CD4-positive, alpha-beta T cell (primary cell): ENCODE measurements at regions not wholly inside any gene's neighbourhood (a gene's known extent, or its start where the extent isn't known, plus 50 kb on each side); places are given as distances from the start of the nearest gene placed in this dataset.

Experiments used
- ATAC-seq: fragments of 200-7000 bp; cut with Tn5 transposase; one replicate; pipeline ENCODE4 v1.10.0; 2022; ENCODE audit warnings: mild to moderate bottlenecking; ENCODE audit not compliant: poor library complexity
- CTCF ChIA-PET: fragments of 350-600 bp; sonication (Branson Sonifier 250); formaldehyde crosslinking; loops from one replicate; lab custom pipeline; 2021; ENCODE audit warnings: antibody characterized with exemption, inconsistent platforms; lab: Charles Lee
- POLR2A ChIA-PET: fragments of 350-600 bp; sonication (Branson Sonifier 250); formaldehyde crosslinking; loops from one replicate; lab custom pipeline; 2021; ENCODE audit warnings: antibody characterized with exemption, inconsistent platforms; lab: Charles Lee
- DNase-seq, 14 experiments: peaks; one replicate each; pipeline ENCODE4 v3.0.0-alpha.2; 2013 to 2020; ENCODE audit warnings: mixed read lengths in 2 of 14
- H3K27ac ChIP-seq, 2 donors: one replicate each; pipeline versions ENCODE4 v1.5.1 to v1.7.0; 2013; ENCODE audit warnings: low read length in 2 of 2, low read depth in 1 of 2, mild to moderate bottlenecking in 1 of 2
- H3K27me3 ChIP-seq, 2 experiments: 1 replicate in 1 of 2; 2 replicates in 1 of 2; pipeline versions ENCODE4 v1.6.1 to v1.7.0; 2013; ENCODE audit warnings: low read length in 2 of 2, control low read depth in 1 of 2, mild to moderate bottlenecking in 1 of 2, moderate library complexity in 1 of 2; ENCODE audit not compliant: insufficient read depth in 2 of 2, control insufficient read depth in 1 of 2
- H3K36me3 ChIP-seq: one replicate; pipeline ENCODE4 v1.6.1; 2013; ENCODE audit warnings: low read length, control low read depth; ENCODE audit not compliant: insufficient read depth
- H3K4me1 ChIP-seq: one replicate; pipeline ENCODE4 v1.6.1; 2013; ENCODE audit warnings: low read length, control low read depth; ENCODE audit not compliant: insufficient read depth
- H3K4me3 ChIP-seq: one replicate; pipeline ENCODE4 v1.5.1; 2013; ENCODE audit warnings: mild to moderate bottlenecking, low read length, moderate library complexity
- H3K9me3 ChIP-seq, 2 experiments: 1 replicate in 1 of 2; 2 replicates in 1 of 2; pipeline versions ENCODE4 v1.6.1 to v1.7.0; 2013; ENCODE audit warnings: low read length in 2 of 2, mild to moderate bottlenecking in 2 of 2, control low read depth in 1 of 2, moderate library complexity in 1 of 2; ENCODE audit not compliant: control insufficient read depth in 1 of 2, insufficient read depth in 1 of 2
- H3K27ac Mint-ChIP-seq: one replicate; pipeline ENCODE4 v1.8.0; 2020; ENCODE audit warnings: mixed read lengths
- H3K27me3 Mint-ChIP-seq: one replicate; pipeline ENCODE4 v1.8.0; 2021; ENCODE audit warnings: mixed read lengths
- H3K36me3 Mint-ChIP-seq: one replicate; pipeline ENCODE4 v1.8.0; 2021; ENCODE audit warnings: low read depth, mixed read lengths
- H3K4me1 Mint-ChIP-seq: one replicate; pipeline ENCODE4 v1.8.0; 2021; ENCODE audit warnings: low read depth, mixed read lengths
- H3K4me3 Mint-ChIP-seq: one replicate; pipeline ENCODE4 v1.8.0; 2020; ENCODE audit warnings: mild to moderate bottlenecking, mixed read lengths
- H3K9me3 Mint-ChIP-seq: one replicate; pipeline ENCODE4 v1.8.0; 2020; ENCODE audit warnings: mixed read lengths
- intact Hi-C, 2 experiments: fragments of 100-400 bp; cut with DNase I in 1 of 2; cut with micrococcal nuclease in 1 of 2; formaldehyde crosslinking; loops; one replicate each; pipeline versions ENCODE4 v1.15.1 to v1.9.0; 2023 to 2025; cut with DNase I, micrococcal nuclease
- TF ChIP-seq, protein P1 (sequence below): fragments of 200-600 bp; IDR thresholded peaks from one replicate; pipeline ENCODE4 v1.8.0; 2022; ENCODE audit warnings: antibody characterized with exemption, mild to moderate bottlenecking

GRCh38 chr6:10000551-10000950 is 414.3 kb downstream of the TFAP2A start:
- H3K27me3 Mint-ChIP-seq, result no peaks in the 10 kb centered on the region
- Histone ChIP-seq H3K27ac (no peak overlapping the region), H3K27me3 (no peaks in the 10 kb centered on the region), H3K4me1 (no peaks in the 10 kb centered on the region), H3K9me3 (no peaks in the 10 kb centered on the region), H3K4me3 (no peak overlapping the region), H3K36me3 (no peaks in the 10 kb centered on the region)
- no peak for DNase-seq
- TF ChIP-seq, protein P1, sequence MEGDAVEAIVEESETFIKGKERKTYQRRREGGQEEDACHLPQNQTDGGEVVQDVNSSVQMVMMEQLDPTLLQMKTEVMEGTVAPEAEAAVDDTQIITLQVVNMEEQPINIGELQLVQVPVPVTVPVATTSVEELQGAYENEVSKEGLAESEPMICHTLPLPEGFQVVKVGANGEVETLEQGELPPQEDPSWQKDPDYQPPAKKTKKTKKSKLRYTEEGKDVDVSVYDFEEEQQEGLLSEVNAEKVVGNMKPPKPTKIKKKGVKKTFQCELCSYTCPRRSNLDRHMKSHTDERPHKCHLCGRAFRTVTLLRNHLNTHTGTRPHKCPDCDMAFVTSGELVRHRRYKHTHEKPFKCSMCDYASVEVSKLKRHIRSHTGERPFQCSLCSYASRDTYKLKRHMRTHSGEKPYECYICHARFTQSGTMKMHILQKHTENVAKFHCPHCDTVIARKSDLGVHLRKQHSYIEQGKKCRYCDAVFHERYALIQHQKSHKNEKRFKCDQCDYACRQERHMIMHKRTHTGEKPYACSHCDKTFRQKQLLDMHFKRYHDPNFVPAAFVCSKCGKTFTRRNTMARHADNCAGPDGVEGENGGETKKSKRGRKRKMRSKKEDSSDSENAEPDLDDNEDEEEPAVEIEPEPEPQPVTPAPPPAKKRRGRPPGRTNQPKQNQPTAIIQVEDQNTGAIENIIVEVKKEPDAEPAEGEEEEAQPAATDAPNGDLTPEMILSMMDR, result no peak
- intact Hi-C loops, result no loop called here
- CTCF ChIA-PET, result interaction anchor here (1.1 kb wide), 1 partner anchor 9 kb away, joined by 3 read pairs; no protein-coding TSS in a partner anchor
- no peaks in the 10 kb centered on the region for H3K9me3 Mint-ChIP-seq
- H3K27ac Mint-ChIP-seq, result no peak overlapping the region
- H3K36me3 Mint-ChIP-seq, result no peaks in the 10 kb centered on the region
- H3K4me3 Mint-ChIP-seq, result no peak overlapping the region
- ATAC-seq, result no peak
- POLR2A ChIA-PET, result no interaction called here
- no peaks in the 10 kb centered on the region for H3K4me1 Mint-ChIP-seq

GRCh38 chr6:9999796-10000195 is 415.1 kb downstream of the TFAP2A start:
- intact Hi-C loops, result no loop called here
- Histone ChIP-seq H3K36me3 (no peaks in the 10 kb centered on the region), H3K4me3 (no peak overlapping the region), H3K4me1 (no peaks in the 10 kb centered on the region), H3K27ac (no peak overlapping the region), H3K27me3 (no peaks in the 10 kb centered on the region), H3K9me3 (no peaks in the 10 kb centered on the region)
- Mint-ChIP-seq H3K4me1 (no peaks in the 10 kb centered on the region), H3K4me3 (no peak overlapping the region), H3K27ac (no peak overlapping the region), H3K27me3 (no peaks in the 10 kb centered on the region), H3K9me3 (no peaks in the 10 kb centered on the region), H3K36me3 (no peaks in the 10 kb centered on the region)
- CTCF ChIA-PET, result interaction anchor here (1.1 kb wide), 1 partner anchor 8 kb away, joined by 3 read pairs; no protein-coding TSS in a partner anchor
- no peak for ATAC-seq
- DNase-seq, result no peak
- POLR2A ChIA-PET, result no interaction called here
- TF ChIP-seq, protein P1, result no peak

DNA sequence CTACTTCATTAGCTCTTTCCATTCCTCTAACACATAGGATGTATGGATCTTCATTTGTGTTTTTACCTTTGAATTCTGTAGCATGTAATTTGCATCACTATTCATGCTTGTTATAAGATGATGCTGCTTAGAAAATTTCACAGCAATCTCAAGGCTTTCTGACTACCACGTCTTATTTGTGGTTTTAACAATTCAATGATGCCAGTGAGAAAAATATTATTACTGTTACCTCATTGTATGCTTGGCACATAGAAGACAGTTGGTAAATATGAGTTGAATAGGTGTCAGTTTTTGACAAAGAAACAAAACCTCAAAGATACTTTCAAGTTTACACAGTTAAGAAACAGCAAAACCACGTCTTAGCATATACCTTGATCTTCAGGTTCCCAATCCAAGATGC is 428.6 kb downstream of the TFAP2A start:
- Mint-ChIP-seq H3K9me3 (peaks cover 8% of the 10 kb centered on the region), H3K27me3 (no peaks in the 10 kb centered on the region), H3K4me1 (no peaks in the 10 kb centered on the region), H3K4me3 (no peak overlapping the region), H3K27ac (no peak overlapping the region), H3K36me3 (no peaks in the 10 kb centered on the region)
- H3K9me3 ChIP-seq, result no peaks in the 10 kb centered on the region
- no peak overlapping the region for H3K27ac ChIP-seq
- POLR2A ChIA-PET, result no interaction called here
- H3K4me3 ChIP-seq, result no peak overlapping the region
- no peak for DNase-seq
- TF ChIP-seq, protein P1, result no peak
- no peaks in the 10 kb centered on the region for H3K4me1 ChIP-seq
- no peaks in the 10 kb centered on the region for H3K27me3 ChIP-seq
- intact Hi-C loops, result no loop called here
- no peaks in the 10 kb centered on the region for H3K36me3 ChIP-seq
- no peak for ATAC-seq
- CTCF ChIA-PET, result no interaction called here
